ENCODE measurements at regions not wholly inside any gene's neighbourhood (a gene's known extent, or its start where the extent isn't known, plus 50 kb on each side); places are given as distances from the start of the nearest gene placed in this dataset.

- DNase-seq (ENCODE audit: low read depth): no peak
Measured at GRCh38 chr3:187931101-187931500, 185.8 kb upstream of the BCL6 start.

DNA sequence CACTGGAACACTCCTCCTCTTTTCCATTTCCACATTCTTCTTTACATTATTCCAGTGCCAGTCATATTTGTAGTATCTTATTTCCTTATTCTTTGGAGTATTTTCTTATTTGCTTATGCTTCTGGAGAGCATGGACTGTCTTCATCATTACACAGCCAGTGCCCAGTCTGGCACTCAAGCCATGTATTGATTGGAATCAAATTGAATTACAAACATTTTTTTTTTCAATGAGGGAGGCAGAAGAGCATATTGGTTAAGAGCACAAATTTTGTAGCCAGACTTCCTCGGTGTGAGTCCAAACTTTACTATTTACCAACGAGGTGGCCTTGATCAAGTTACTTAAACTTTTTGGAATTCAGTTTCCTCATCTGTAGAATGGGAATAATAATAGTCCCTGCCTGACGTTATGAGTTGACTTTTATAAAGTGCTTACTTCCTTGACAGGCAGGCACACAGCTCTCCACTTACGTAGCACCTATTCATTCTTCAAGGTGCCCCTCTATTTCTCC is 186.6 kb upstream of the BCL6 start:
- DNase-seq (ENCODE audit: low read depth): no peak

DNA sequence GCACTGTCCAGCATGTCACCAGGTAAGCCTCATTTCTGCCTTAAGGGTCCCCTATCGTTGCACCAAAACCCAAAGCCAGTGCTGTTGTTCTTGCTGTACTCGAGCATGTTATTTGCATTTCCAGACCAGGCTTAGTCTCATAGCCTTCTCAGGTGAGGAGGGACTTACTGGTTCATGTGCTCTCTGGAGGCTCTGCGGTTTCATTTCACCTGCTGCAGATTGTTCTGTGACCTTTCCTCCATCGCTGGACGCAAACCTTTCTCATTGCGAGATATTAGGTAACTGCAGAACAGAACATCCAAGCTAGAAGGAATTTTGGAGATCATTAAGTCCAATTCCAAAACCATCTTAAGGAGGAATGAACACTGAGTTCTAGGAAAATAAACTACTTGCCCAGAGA is 187.3 kb upstream of the BCL6 start:
- no peak for DNase-seq (ENCODE audit: low read depth)

- DNase-seq (ENCODE audit: low read depth): no peak
Measured at GRCh38 chr3:187935623-187936156, 190.4 kb upstream of the BCL6 start.

GRCh38 chr3:187936676-187937075 is 191.4 kb upstream of the BCL6 start:
- no peak for DNase-seq (ENCODE audit: low read depth)

GRCh38 chr3:187939891-187940290 is 194.6 kb upstream of the BCL6 start:
- no peak for DNase-seq (ENCODE audit: low read depth)

DNA sequence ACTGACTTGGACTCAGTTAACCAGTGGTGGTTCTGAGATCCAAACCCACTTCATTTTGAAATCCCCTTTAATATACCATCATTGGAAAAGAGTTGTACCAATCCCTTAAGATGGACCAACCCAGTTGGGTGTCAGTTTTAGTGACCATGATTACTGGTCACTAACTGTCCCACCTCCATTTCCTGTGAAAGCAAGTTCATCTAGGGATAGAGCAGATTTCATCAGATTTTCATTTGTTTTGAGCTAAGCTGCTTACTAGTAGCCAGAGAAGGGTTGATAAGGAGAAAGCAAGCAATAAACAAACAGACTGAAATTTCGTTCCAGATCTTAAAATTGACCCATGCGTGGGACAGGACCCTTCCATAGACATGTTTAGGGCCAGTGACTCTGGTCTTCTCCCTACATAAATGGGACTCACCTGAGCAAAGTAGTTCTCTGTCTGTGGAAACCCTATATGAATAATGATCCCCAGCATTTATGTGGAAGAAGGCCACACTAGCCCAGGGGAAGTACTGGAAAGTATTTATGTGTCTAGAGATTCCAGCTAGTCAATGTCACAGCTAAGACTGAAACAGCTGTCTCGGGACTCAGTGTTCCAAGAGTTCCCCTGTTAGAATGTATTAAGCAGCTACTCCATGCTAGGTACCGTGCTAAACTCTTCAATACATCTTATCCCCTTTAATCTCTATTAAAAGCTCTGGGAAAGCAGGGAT is 196.0 kb upstream of the BCL6 start:
- no peak for DNase-seq (ENCODE audit: low read depth)

GRCh38 chr3:187941848-187942194 is 196.6 kb upstream of the BCL6 start:
- DNase-seq (ENCODE audit: low read depth): no peak

DNA sequence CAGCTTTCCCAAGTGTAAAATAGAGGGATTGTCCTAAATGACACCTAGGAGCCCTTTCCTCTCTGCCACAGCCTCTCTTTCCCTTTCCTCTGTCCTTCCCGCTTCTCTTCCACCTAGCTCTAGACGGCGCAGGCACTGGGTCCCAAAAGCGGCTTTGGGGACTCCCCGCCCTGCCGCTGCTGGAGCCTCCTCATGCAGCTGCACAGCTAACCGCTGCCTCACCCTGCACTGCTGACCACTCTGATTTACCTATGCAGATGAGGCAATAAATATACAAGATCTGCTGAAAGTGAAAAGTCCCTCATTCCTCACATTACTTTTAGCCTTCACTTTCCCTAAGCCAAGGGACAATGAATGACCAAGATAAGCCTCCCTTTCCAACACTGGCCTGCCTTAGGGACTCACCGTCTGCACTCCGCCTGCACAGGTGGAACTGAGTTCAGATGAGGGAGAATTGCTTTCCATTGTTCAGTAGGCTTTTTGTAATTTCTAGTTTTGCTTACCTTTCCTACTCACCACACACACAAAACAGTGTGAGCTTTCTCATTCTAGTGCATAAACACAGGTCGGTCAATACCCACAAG is 197.5 kb upstream of the BCL6 start:
- no peak for DNase-seq (ENCODE audit: low read depth)

GRCh38 chr3:187943677-187944389 is 198.6 kb upstream of the BCL6 start:
- DNase-seq (ENCODE audit: low read depth): no peak

DNA sequence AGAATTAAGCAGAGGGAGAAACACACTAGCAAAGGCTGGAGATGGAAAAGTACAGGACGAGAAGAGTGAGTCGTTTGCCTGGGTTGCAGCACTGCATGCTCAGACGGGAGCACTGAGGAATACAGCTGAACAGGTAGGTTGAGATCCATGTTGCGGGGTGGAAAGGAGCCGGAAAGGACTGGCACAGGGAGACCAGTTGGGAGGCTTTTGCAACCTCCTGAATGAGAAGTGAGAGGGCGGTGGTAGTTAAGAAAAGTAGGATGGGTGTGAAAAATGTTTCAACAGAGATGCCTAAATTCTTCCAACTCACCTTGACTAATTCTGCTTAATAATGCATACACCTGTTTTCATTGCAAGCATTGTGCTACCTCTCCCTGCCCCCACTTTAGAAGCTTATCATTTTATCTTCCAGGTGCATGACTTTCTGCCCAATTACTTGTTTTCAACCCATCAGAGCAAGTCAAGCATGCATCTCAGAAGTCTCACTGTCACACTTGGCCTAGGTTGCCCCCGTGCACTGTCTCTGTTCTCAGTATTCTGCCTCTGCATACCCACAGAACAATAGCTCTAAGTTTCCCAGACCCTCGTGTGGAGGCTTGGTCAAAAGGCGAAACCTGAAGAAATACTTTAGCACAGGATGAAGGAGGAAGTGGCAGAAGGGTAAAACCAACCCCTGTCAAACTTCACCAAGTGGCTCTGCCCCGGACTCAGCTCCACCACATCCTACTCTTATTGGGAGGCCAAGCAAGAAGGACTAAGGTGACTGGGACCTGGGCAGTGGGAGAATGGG is 199.3 kb upstream of the BCL6 start:
- DNase-seq (ENCODE audit: low read depth): no peak

DNA sequence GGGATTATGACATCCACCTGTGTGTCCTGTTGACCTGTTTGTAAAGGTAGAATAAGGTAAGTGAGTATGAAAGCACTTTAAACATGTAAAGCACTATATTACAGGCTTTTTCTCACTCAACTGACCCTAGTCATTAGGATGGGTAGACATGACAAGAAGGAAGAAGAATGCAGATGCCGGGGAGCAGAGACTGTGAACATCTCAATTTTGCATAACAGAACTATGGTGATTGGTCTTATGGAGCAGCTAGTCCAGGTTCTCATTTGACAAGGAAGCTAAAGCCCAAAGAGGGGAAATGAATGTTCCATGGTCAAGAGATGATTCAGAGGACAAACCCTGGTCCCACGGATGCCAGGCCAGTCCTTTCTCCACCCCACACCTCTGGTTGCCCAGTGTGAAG is 200.1 kb upstream of the BCL6 start:
- DNase-seq (ENCODE audit: low read depth): no peak

DNA sequence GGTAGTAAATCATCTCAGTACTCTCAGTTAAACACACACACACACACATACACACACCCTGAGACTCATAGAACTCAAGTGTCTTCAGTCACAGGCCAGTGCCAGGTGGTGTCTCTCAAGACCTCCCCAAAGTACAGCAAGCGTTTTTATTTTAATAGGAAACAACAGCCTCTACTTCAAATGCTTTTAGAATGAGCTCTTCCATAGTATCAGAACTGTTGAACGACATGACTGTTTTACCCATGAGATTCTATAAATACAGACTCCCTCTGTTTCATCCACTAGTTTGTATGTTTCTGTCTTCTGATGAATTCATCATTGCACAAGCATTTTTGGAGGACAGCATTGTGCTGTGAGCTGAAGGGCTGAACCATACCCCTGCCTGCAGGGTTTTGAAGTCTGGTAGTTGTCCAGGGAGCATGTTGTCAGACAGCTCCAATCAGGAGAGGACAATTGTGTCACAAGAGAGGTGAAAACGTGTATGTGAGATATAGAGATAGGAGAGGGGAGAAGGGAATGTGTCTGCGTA is 201.0 kb upstream of the BCL6 start:
- DNase-seq (ENCODE audit: low read depth): no peak

DNA sequence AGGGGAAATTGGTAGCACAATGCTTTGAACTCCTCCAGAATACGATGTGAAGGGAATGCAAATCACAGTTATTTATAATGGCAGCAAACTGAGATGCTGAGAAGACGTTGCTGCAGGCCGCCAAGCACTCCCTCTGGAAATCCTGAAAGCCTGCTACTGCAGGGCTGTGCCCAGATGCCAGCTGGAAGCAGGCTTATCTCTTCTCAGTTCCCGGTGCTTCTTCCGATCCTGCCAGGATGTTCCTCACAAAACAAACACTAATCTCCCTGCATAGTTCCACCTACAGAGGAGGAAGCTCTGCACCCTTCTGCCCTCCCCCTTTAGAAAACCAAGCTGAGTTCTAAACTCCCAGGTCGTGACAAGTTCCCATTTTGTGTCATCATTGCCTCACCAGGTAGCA is 201.7 kb upstream of the BCL6 start:
- DNase-seq (ENCODE audit: low read depth): no peak

DNA sequence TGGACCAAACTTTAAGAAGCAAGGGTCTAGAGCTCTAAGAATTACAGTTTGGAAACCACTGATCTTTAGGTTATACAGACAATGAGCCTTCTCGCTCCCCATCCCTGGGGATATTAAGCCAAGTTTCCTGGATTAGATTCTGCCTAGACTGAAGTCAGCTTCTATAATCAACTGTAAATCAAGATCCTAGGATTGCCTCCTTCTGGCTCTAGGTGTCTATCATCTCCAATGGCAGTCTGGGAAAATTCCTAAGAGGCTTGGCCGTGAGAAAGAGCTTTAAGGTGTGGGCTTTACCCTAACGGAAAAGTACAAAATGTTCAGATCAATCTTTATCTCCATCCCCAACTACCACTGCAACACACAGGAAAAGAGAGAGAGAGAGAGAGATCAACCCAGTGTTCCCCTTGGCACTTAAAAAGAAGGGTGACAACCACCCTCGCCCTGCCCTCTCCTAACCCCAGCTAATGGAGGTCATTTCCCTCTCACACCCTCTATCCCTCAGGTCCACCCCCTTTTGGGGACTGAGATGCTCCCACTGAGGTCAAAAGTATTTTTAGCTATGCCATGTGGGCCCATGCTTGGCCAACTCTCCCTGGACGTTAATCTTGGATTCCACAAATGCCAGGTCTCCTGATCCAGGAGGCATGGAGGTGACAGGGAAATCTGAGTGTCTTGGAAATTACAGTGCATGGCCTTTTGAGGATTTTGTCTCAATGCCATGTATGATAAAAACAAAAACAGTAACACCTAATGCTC is 202.8 kb upstream of the BCL6 start:
- DNase-seq (ENCODE audit: low read depth): no peak

DNA sequence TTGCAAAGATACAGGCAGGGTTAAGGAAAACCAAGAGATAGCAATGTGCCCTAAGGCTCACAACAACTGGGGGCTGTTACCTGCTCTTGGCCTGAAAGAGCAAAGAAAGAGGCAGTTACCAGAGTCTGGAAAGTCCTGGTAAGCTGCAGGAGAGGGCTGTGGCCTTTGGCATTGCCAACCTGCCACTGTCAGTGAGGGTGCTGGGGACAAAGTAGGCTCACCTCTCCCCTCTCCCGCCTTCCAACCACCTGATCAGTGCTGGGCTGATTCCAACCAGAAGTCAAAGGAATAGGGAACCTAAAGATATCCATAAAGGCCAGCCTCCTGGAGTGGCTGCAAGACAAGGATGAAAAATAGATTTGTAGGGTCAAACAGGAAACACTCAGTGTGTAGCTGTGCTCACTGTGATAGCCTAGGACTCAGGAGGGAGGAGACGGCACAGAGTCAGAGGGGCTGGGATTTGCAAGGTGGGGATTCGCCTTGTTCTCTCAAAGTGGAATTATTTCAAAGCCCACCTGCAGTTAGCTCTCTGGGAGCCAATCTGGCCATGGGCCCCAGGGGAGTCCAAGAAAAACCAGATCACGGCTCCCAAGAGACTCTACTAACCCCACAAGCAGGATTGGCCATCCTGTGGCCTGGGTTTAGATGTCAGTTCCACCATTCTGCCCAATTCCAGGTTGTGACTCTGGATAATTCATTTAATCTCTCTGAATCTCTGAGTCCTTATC is 204.0 kb upstream of the BCL6 start:
- DNase-seq (ENCODE audit: low read depth): no peak

GRCh38 chr3:187950671-187951070 is 203.3 kb upstream of the LPP start:
- DNase-seq (ENCODE audit: low read depth): no peak

GRCh38 chr3:187951452-187952190 is 202.3 kb upstream of the LPP start:
- DNase-seq (ENCODE audit: low read depth): no peak

DNA sequence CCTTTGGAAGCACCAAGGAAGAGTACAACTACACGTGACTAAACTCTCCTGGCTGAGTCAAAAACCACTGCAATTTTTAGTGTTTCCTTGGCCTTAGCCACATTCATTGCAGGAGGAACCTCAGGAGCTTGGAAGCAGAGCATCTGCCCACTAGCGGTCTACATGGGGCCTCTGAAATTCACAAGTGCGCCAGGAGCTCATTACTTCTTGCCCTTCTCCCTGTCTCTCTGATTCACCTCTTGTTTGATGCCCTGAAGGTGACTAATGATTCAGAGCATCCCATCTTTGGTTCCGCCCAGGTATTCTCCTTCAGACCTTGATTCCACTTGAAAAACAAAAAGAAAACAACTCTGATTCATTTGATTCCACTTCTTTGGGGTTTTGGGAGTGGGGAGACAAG is 201.1 kb upstream of the LPP start:
- DNase-seq (ENCODE audit: low read depth): no peak

GRCh38 chr3:187954516-187954872 is 199.5 kb upstream of the LPP start:
- DNase-seq (ENCODE audit: low read depth): no peak

Measured in GM04504 (cell line).